ENCODE measurements at regions not wholly inside any gene's neighbourhood (a gene's known extent, or its start where the extent isn't known, plus 50 kb on each side); places are given as distances from the start of the nearest gene placed in this dataset.

- TF ChIP-seq, protein P1, sequence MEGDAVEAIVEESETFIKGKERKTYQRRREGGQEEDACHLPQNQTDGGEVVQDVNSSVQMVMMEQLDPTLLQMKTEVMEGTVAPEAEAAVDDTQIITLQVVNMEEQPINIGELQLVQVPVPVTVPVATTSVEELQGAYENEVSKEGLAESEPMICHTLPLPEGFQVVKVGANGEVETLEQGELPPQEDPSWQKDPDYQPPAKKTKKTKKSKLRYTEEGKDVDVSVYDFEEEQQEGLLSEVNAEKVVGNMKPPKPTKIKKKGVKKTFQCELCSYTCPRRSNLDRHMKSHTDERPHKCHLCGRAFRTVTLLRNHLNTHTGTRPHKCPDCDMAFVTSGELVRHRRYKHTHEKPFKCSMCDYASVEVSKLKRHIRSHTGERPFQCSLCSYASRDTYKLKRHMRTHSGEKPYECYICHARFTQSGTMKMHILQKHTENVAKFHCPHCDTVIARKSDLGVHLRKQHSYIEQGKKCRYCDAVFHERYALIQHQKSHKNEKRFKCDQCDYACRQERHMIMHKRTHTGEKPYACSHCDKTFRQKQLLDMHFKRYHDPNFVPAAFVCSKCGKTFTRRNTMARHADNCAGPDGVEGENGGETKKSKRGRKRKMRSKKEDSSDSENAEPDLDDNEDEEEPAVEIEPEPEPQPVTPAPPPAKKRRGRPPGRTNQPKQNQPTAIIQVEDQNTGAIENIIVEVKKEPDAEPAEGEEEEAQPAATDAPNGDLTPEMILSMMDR (conservative IDR thresholded peaks at IDR 0.05; ENCODE audit: low read depth, low read length), result no peak
- TF ChIP-seq POLR2A (IDR thresholded peaks at IDR 0.05; ENCODE audit: low read depth, low read length) (no peak), BHLHE40 (IDR thresholded peaks at IDR 0.05; ENCODE audit: low read depth, low read length) (no peak), MAFK (IDR thresholded peaks at IDR 0.05; ENCODE audit: low read depth, low read length) (no peak), RFX5 (IDR thresholded peaks at IDR 0.05; ENCODE audit: low read depth, low read length) (no peak), MAZ (IDR thresholded peaks at IDR 0.05; ENCODE audit: borderline replicate concordance, low read depth, low read length) (no peak), FOS (IDR thresholded peaks at IDR 0.05; ENCODE audit: low read depth, low read length) (no peak)
Measured at GRCh38 chr17:54608634-54609155, 292.0 kb upstream of the TOM1L1 start.

All from IMR-90 (cell line).